ENCODE measurements at regions not wholly inside any gene's neighbourhood (a gene's known extent, or its start where the extent isn't known, plus 50 kb on each side); places are given as distances from the start of the nearest gene placed in this dataset.

DNA sequence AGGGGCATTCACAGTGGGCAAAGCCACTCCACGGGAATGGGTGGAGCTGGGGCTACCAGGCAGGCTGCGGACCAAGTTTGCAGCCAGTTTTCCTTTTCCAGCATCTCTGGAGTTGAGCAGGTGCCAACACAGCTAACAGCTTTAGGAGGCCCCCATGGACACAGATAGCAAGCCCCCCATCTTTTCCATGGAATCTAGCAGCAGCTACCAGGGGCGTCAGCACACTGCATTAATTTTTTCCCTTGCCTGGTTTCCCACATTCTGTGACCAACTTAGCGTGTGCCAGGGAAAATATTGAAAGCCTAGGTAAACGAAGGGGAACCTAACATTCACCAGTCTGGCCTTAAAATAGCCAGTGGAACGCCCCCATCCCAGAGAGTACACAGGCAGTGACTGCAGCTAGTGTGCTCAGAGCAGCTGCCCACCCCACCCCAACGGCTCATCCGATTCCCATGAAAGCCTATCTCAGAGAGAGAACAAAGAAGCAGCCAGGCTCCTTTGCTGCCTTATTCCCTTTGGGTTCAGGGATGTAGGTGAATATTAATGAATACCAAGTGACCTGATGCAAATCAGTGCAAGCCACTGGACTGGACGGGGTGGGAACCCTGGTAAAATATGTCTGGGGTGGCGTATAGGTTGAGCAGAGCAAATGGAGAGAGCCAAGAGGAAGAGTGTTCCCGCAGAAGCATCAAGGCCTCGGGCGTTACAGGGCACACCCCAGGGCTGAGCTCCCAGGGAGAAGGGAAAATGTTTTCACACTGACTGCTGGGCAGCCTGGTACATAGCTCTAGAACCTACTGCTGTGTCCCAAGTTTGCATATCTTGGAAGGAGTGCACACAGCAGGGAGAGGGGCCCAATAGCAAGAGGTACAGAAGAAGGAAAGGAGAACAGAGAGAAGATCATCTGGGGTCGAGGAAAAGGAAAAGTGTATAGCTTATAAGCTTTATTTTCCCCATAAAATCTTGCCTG is 73.9 kb upstream of the SOX9 start:
- Mint-ChIP-seq H3K27ac (no peak overlapping the region), H3K9me3 (peaks cover 0 to 13% (median 3%) of the 10 kb centered on the region in 7 donors), H3K4me1 (no peaks in the 10 kb centered on the region), H3K4me3 (no peak overlapping the region), H3K27me3 (peaks cover 4% of the 10 kb centered on the region), H3K36me3 (no peaks in the 10 kb centered on the region)
- Histone ChIP-seq H3K9me3 (ENCODE audit: control insufficient read depth in 2 of 2, low read length in 2 of 2) (no peaks in the 10 kb centered on the region), H3K27ac (ENCODE audit: insufficient read depth, low read length, poor library complexity, severe bottlenecking) (no peak overlapping the region), H3K4me3 (ENCODE audit: low read depth, low read length) (no peak overlapping the region), H3K4me1 (ENCODE audit: control insufficient read depth, insufficient read depth, low read length, poor library complexity, severe bottlenecking) (no peaks in the 10 kb centered on the region), H3K36me3 (ENCODE audit: control insufficient read depth, insufficient read depth, low read length) (no peaks in the 10 kb centered on the region), H3K27me3 (ENCODE audit: control insufficient read depth, insufficient read depth, low read length) (peaks cover 3% of the 10 kb centered on the region)
- DNase-seq (no peak), ATAC-seq (ENCODE audit: low read depth in 2 of 2) (no peak)

DNA sequence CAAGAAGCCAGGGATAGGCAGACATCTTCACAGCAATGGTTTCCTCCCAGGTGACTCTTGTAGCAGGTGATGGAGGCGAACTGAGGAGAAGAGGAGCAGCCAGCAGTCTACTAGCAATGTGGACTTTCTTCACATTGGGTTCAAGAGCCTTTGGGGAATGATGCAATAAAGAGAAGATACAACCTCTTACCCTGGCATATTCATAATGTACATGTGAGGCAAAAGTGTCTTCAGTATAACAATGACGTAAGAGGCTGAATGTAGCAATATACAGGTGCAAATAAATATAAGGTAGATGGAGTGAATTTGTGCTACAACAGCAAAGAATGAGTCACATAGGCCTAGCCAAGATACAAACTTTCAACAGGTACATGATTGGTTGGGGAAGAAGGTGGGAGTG is 70.9 kb upstream of the SOX9 start:
- H3K36me3 Mint-ChIP-seq: no peaks in the 10 kb centered on the region
- ATAC-seq (ENCODE audit: low read depth in 2 of 2) (no peak), DNase-seq (no peak)
- H3K4me1 Mint-ChIP-seq: no peaks in the 10 kb centered on the region
- H3K4me3 Mint-ChIP-seq: peak overlapping the region in 1 of 4 donors; percentile 4
- Histone ChIP-seq H3K36me3 (ENCODE audit: control insufficient read depth, insufficient read depth, low read length) (no peaks in the 10 kb centered on the region), H3K27ac (ENCODE audit: insufficient read depth, low read length, poor library complexity, severe bottlenecking) (no peak overlapping the region), H3K4me3 (ENCODE audit: low read depth, low read length) (no peak overlapping the region), H3K27me3 (ENCODE audit: control insufficient read depth, insufficient read depth, low read length) (peaks cover under 1% of the 10 kb centered on the region), H3K4me1 (ENCODE audit: control insufficient read depth, insufficient read depth, low read length, poor library complexity, severe bottlenecking) (no peaks in the 10 kb centered on the region), H3K9me3 (ENCODE audit: control insufficient read depth in 2 of 2, low read length in 2 of 2) (no peaks in the 10 kb centered on the region)
- peaks cover 0 to 13% (median 2%) of the 10 kb centered on the region in 7 donors for H3K9me3 Mint-ChIP-seq
- peaks cover 4% of the 10 kb centered on the region for H3K27me3 Mint-ChIP-seq
- H3K27ac Mint-ChIP-seq: no peak overlapping the region

DNA sequence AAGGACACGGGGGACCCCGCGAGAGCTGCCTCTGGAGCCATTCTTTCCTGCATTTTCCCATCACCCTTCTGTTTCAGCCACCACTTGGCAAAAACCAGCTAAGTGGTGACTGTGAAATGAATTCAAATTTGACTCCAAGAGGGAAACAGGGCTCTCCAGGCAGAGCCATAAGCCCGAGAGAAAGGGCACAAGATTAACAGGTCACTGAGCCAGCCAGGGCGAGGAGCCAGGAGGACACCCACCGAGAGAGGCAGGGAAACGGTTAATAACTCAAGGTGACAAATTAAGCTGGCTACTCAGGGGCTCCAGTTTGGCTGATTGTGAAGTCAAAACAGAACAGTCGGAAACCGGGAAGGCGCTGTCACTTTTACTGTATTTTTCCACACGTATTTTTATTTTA is 67.8 kb upstream of the SOX9 start:
- Histone ChIP-seq H3K27me3 (ENCODE audit: control insufficient read depth, insufficient read depth, low read length) (no peaks in the 10 kb centered on the region), H3K4me1 (ENCODE audit: control insufficient read depth, insufficient read depth, low read length, poor library complexity, severe bottlenecking) (no peaks in the 10 kb centered on the region), H3K27ac (ENCODE audit: insufficient read depth, low read length, poor library complexity, severe bottlenecking) (no peak overlapping the region), H3K36me3 (ENCODE audit: control insufficient read depth, insufficient read depth, low read length) (no peaks in the 10 kb centered on the region), H3K9me3 (ENCODE audit: control insufficient read depth in 2 of 2, low read length in 2 of 2) (no peaks in the 10 kb centered on the region), H3K4me3 (ENCODE audit: low read depth, low read length) (no peak overlapping the region)
- peaks cover 4% of the 10 kb centered on the region for H3K27me3 Mint-ChIP-seq
- no peak overlapping the region for H3K27ac Mint-ChIP-seq
- no peaks in the 10 kb centered on the region for H3K36me3 Mint-ChIP-seq
- ATAC-seq (ENCODE audit: low read depth in 2 of 2) (no peak), DNase-seq (no peak)
- no peak overlapping the region for H3K4me3 Mint-ChIP-seq
- no peaks in the 10 kb centered on the region for H3K4me1 Mint-ChIP-seq
- peaks cover 0 to 9% (median 2%) of the 10 kb centered on the region in 7 donors for H3K9me3 Mint-ChIP-seq

DNA sequence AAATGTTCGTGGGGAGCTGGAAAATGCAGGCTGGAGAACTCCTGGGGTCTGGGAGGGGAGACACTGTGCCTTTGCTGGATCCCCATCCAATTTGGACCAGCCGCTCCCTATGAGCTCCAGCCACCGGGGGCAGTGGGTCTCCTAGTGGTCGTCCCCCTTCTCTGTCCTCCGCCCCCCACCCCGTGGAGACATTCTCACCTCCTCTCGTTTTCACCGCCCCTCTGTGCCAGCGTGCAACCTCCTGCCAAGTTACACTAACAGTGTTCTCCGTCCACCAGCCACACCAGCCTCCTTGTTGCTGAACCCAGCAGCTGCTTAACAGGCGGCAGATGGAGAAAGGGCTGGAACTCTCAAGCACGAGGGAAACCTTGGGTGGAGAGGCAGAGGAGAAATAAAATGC is 67.4 kb upstream of the SOX9 start:
- Histone ChIP-seq H3K9me3 (ENCODE audit: control insufficient read depth in 2 of 2, low read length in 2 of 2) (no peaks in the 10 kb centered on the region), H3K27ac (ENCODE audit: insufficient read depth, low read length, poor library complexity, severe bottlenecking) (no peak overlapping the region), H3K27me3 (ENCODE audit: control insufficient read depth, insufficient read depth, low read length) (no peaks in the 10 kb centered on the region), H3K36me3 (ENCODE audit: control insufficient read depth, insufficient read depth, low read length) (no peaks in the 10 kb centered on the region), H3K4me3 (ENCODE audit: low read depth, low read length) (no peak overlapping the region), H3K4me1 (ENCODE audit: control insufficient read depth, insufficient read depth, low read length, poor library complexity, severe bottlenecking) (no peaks in the 10 kb centered on the region)
- ATAC-seq (ENCODE audit: low read depth in 2 of 2): no peak
- Mint-ChIP-seq H3K4me1 (no peaks in the 10 kb centered on the region), H3K27ac (peak overlapping the region in 1 of 3 donors; percentile 20), H3K27me3 (peaks cover 4% of the 10 kb centered on the region), H3K9me3 (peaks cover 0 to 9% (median 2%) of the 10 kb centered on the region in 7 donors), H3K4me3 (no peak overlapping the region), H3K36me3 (no peaks in the 10 kb centered on the region)
- no peak for DNase-seq

DNA sequence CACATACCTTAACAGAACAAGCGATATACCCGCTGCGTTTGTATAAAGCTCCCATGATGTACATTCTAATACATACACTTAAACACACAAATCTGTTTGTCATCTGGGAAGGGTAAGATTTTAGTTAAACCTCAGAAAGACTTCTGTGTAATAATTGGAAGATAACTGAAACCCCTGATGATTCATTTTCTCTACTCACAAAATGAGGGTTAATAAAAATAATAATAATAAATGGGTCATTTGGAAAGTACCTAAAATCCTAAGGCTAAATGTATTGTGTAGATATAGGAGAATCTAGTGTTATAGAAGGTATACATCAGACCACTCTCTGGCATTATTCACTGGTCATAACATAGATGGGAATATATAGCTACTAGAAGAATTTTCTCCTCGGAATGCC is 64.7 kb upstream of the SOX9 start:
- Mint-ChIP-seq H3K9me3 (peaks cover 0 to 5% (median 0%) of the 10 kb centered on the region in 7 donors), H3K4me3 (no peak overlapping the region), H3K36me3 (no peaks in the 10 kb centered on the region), H3K27ac (no peak overlapping the region), H3K27me3 (no peaks in the 10 kb centered on the region), H3K4me1 (no peaks in the 10 kb centered on the region)
- Histone ChIP-seq H3K9me3 (ENCODE audit: control insufficient read depth in 2 of 2, low read length in 2 of 2) (no peaks in the 10 kb centered on the region), H3K4me1 (ENCODE audit: control insufficient read depth, insufficient read depth, low read length, poor library complexity, severe bottlenecking) (no peaks in the 10 kb centered on the region), H3K27ac (ENCODE audit: insufficient read depth, low read length, poor library complexity, severe bottlenecking) (no peak overlapping the region), H3K36me3 (ENCODE audit: control insufficient read depth, insufficient read depth, low read length) (no peaks in the 10 kb centered on the region), H3K4me3 (ENCODE audit: low read depth, low read length) (no peak overlapping the region), H3K27me3 (ENCODE audit: control insufficient read depth, insufficient read depth, low read length) (no peaks in the 10 kb centered on the region)
- no peak for DNase-seq
- ATAC-seq (ENCODE audit: low read depth in 2 of 2): no peak

DNA sequence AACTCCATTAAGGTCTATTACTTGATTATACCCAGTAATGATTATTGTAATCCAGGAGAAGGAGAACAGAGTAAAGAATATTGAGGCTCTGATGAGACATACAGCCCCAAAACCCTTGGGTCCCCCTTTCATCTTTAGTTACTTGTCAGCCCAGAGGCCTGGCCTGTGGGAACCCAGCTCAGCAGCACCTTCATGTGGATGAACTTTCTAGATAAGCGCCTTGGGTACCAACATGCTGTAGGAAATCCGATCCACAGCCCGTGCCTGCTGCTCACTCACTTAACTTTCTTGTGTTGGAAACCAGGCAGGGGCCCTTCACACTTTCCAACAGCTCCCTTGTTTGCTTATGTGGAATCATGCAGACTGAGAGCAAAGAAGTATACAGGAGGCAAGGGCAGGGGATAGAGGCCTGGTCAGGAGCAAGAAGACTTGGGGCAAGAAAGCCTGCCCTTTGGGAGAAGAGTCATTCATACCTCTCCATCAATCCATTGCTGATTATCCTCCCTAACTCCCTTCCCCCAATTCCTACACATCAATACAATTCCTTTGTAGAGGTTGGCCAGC is 64.0 kb upstream of the SOX9 start:
- Histone ChIP-seq H3K27ac (ENCODE audit: insufficient read depth, low read length, poor library complexity, severe bottlenecking) (no peak overlapping the region), H3K27me3 (ENCODE audit: control insufficient read depth, insufficient read depth, low read length) (no peaks in the 10 kb centered on the region), H3K9me3 (ENCODE audit: control insufficient read depth in 2 of 2, low read length in 2 of 2) (no peaks in the 10 kb centered on the region), H3K36me3 (ENCODE audit: control insufficient read depth, insufficient read depth, low read length) (no peaks in the 10 kb centered on the region), H3K4me3 (ENCODE audit: low read depth, low read length) (no peak overlapping the region), H3K4me1 (ENCODE audit: control insufficient read depth, insufficient read depth, low read length, poor library complexity, severe bottlenecking) (no peaks in the 10 kb centered on the region)
- Mint-ChIP-seq H3K4me1 (no peaks in the 10 kb centered on the region), H3K27me3 (no peaks in the 10 kb centered on the region), H3K36me3 (no peaks in the 10 kb centered on the region), H3K4me3 (no peak overlapping the region), H3K27ac (no peak overlapping the region), H3K9me3 (no peaks in the 10 kb centered on the region)
- ATAC-seq (ENCODE audit: low read depth in 2 of 2) (no peak), DNase-seq (no peak)

DNA sequence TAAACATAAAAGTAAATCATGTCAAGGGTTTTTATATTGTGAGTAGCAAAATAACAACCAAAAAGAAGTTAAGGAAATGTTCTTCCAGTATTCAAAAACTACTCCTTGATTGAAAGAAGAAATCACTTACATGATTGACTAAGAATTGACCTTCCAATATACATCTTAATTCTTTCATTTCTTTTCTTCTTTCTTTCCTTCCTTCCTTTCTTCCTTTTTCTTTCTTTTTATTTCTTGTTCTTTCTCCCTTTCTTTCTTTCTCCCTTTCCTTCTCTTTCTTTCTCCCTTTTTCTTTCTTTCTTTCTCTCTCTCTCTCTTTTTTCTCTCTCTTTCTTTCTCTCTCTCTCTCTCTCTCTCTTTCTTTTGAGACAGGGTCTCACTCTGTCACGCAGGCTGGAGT is 60.7 kb upstream of the SOX9 start:
- H3K27me3 ChIP-seq (ENCODE audit: control insufficient read depth, insufficient read depth, low read length): no peaks in the 10 kb centered on the region
- Mint-ChIP-seq H3K27ac (no peak overlapping the region), H3K36me3 (no peaks in the 10 kb centered on the region), H3K4me1 (no peaks in the 10 kb centered on the region), H3K27me3 (no peaks in the 10 kb centered on the region), H3K9me3 (peaks cover 0 to 2% (median 0%) of the 10 kb centered on the region in 7 donors), H3K4me3 (no peak overlapping the region)
- H3K27ac ChIP-seq (ENCODE audit: insufficient read depth, low read length, poor library complexity, severe bottlenecking): no peak overlapping the region
- no peaks in the 10 kb centered on the region for H3K4me1 ChIP-seq (ENCODE audit: control insufficient read depth, insufficient read depth, low read length, poor library complexity, severe bottlenecking)
- H3K9me3 ChIP-seq (ENCODE audit: control insufficient read depth in 2 of 2, low read length in 2 of 2): no peaks in the 10 kb centered on the region
- ATAC-seq (ENCODE audit: low read depth in 2 of 2): no peak
- H3K36me3 ChIP-seq (ENCODE audit: control insufficient read depth, insufficient read depth, low read length): no peaks in the 10 kb centered on the region
- H3K4me3 ChIP-seq (ENCODE audit: low read depth, low read length): no peak overlapping the region
- DNase-seq: no peak

DNA sequence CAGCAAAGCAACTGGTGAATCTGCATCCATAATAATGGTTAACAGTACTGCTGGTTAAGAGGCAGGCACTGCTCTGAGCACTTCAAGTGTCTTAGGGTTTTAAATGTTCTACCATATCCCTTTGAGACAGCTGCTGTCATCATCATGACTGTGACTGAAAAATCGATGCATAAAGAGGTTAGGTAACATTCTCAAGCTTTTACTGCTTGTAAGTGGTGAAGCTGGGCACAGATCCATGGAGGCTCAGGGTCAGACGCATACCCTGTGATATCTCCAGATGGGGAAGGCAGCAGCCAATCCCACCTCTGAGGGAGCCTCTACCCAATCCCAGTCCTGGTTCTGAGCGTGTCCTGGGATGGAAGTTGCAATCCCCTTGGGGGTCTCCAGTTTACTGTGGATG is 57.6 kb upstream of the SOX9 start:
- no peaks in the 10 kb centered on the region for H3K36me3 Mint-ChIP-seq
- no peaks in the 10 kb centered on the region for H3K4me1 ChIP-seq (ENCODE audit: control insufficient read depth, insufficient read depth, low read length, poor library complexity, severe bottlenecking)
- H3K36me3 ChIP-seq (ENCODE audit: control insufficient read depth, insufficient read depth, low read length): no peaks in the 10 kb centered on the region
- no peak overlapping the region for H3K27ac Mint-ChIP-seq
- no peak overlapping the region for H3K4me3 Mint-ChIP-seq
- H3K27me3 ChIP-seq (ENCODE audit: control insufficient read depth, insufficient read depth, low read length): no peaks in the 10 kb centered on the region
- H3K4me1 Mint-ChIP-seq: no peaks in the 10 kb centered on the region
- ATAC-seq (ENCODE audit: low read depth in 2 of 2) (no peak), DNase-seq (no peak)
- H3K9me3 Mint-ChIP-seq: peaks cover 0 to 6% (median 2%) of the 10 kb centered on the region in 7 donors
- H3K27ac ChIP-seq (ENCODE audit: insufficient read depth, low read length, poor library complexity, severe bottlenecking): no peak overlapping the region
- H3K27me3 Mint-ChIP-seq: no peaks in the 10 kb centered on the region
- H3K9me3 ChIP-seq (ENCODE audit: control insufficient read depth in 2 of 2, low read length in 2 of 2): no peaks in the 10 kb centered on the region
- H3K4me3 ChIP-seq (ENCODE audit: low read depth, low read length): no peak overlapping the region
